Loucy (cell line): ENCODE measurements at regions not wholly inside any gene's neighbourhood (a gene's known extent, or its start where the extent isn't known, plus 50 kb on each side); places are given as distances from the start of the nearest gene placed in this dataset.

Experiments used
- H2AFZ ChIP-seq: fragments of 200-600 bp; sonication (generic); 2 replicates; pipeline ENCODE4 v1.6.0; 2016; ENCODE audit warnings: antibody characterized with exemption, mild to moderate bottlenecking, low read length, moderate library complexity
- H3F3A ChIP-seq: fragments of 200-600 bp; 2 replicates; pipeline ENCODE4 v1.6.0; 2016; ENCODE audit warnings: antibody characterized with exemption, low read depth, mild to moderate bottlenecking
- H3K27me3 ChIP-seq: fragments of 200-600 bp; sonication (generic); 2 replicates; pipeline ENCODE4 v1.6.1; 2014; ENCODE audit warnings: low read length, mild to moderate bottlenecking; ENCODE audit not compliant: insufficient read depth, poor library complexity, severe bottlenecking
- H3K36me3 ChIP-seq: fragments of 200-600 bp; sonication (generic); 2 replicates; pipeline ENCODE4 v1.6.1; 2016; ENCODE audit warnings: low read length; ENCODE audit not compliant: insufficient read depth
- H3K4me1 ChIP-seq: fragments of 200-600 bp; sonication (generic); 2 replicates; pipeline ENCODE4 v1.5.1; 2014; ENCODE audit warnings: low read length, mild to moderate bottlenecking; ENCODE audit not compliant: insufficient read depth, poor library complexity, severe bottlenecking
- H3K4me2 ChIP-seq: fragments of 200-600 bp; sonication (generic); 2 replicates; pipeline ENCODE4 v1.6.0; 2014; ENCODE audit warnings: antibody characterized with exemption, low read length, low read depth, mild to moderate bottlenecking; ENCODE audit not compliant: poor library complexity, severe bottlenecking
- H3K4me3 ChIP-seq: fragments of 200-600 bp; sonication (generic); 2 replicates; pipeline ENCODE4 v1.5.1; 2014; ENCODE audit warnings: low read length, mild to moderate bottlenecking, mixed read lengths; ENCODE audit not compliant: poor library complexity, severe bottlenecking
- H3K79me2 ChIP-seq: fragments of 200-600 bp; sonication (generic); 2 replicates; pipeline ENCODE4 v1.6.1; 2014; ENCODE audit warnings: low read length; ENCODE audit not compliant: insufficient read depth
- H3K9ac ChIP-seq: fragments of 200-600 bp; sonication (generic); 2 replicates; pipeline ENCODE4 v1.6.0; 2014; ENCODE audit warnings: mild to moderate bottlenecking, low read depth, low read length, moderate library complexity; ENCODE audit not compliant: poor library complexity, severe bottlenecking
- H3K9me2 ChIP-seq: fragments of 200-600 bp; sonication (generic); replicated peaks from 2 replicates; pipeline ENCODE4 v1.6.1; 2016; ENCODE audit warnings: low read depth, low read length, mixed read lengths
- H3K9me3 ChIP-seq: fragments of 200-600 bp; sonication (generic); 2 replicates; pipeline ENCODE4 v1.6.1; 2014; ENCODE audit warnings: mild to moderate bottlenecking, antibody characterized with exemption, low read length, low read depth; ENCODE audit not compliant: insufficient read depth
- H4K20me1 ChIP-seq: fragments of 200-600 bp; sonication (generic); 2 replicates; pipeline ENCODE4 v1.6.0; 2014; ENCODE audit warnings: antibody characterized with exemption, low read length, mild to moderate bottlenecking; ENCODE audit not compliant: insufficient read depth, poor library complexity, severe bottlenecking
- CTCF ChIP-seq: fragments of 200-600 bp; sonication (generic); conservative IDR thresholded peaks from 2 replicates; pipeline ENCODE4 v1.5.1; 2014; ENCODE audit warnings: mild to moderate bottlenecking, antibody characterized with exemption, low read length
- EZH2phosphoT487 ChIP-seq: fragments of 200-600 bp; IDR thresholded peaks from 2 replicates; pipeline ENCODE4 v1.6.1; 2018; ENCODE audit warnings: antibody characterized with exemption, mild to moderate bottlenecking, moderate library complexity, borderline replicate concordance

GRCh38 chr1:22224091-22224490 lies 81.2 kb upstream of the WNT4 start:
- no peak overlapping the region for H3K4me3 ChIP-seq
- H3K9me2 ChIP-seq, result no peaks in the 10 kb centered on the region
- H3K36me3 ChIP-seq, result no peaks in the 10 kb centered on the region
- H3K27me3 ChIP-seq, result no peaks in the 10 kb centered on the region
- no peak overlapping the region for H3K4me2 ChIP-seq
- no peaks in the 10 kb centered on the region for H3K79me2 ChIP-seq
- H3K9ac ChIP-seq, result no peak overlapping the region
- no peaks in the 10 kb centered on the region for H3F3A ChIP-seq
- no peaks in the 10 kb centered on the region for H3K9me3 ChIP-seq
- no peaks in the 10 kb centered on the region for H3K4me1 ChIP-seq
- H2AFZ ChIP-seq, result no peak overlapping the region
- TF ChIP-seq EZH2phosphoT487, result no peak
- TF ChIP-seq CTCF, result no peak
- no peaks in the 10 kb centered on the region for H4K20me1 ChIP-seq

- TF ChIP-seq CTCF (no peak), EZH2phosphoT487 (no peak)
- no peak overlapping the region for H3K4me2 ChIP-seq
- H3K9me2 ChIP-seq, result no peaks in the 10 kb centered on the region
- H3K79me2 ChIP-seq, result no peaks in the 10 kb centered on the region
- H3K4me3 ChIP-seq, result no peak overlapping the region
- H4K20me1 ChIP-seq, result no peaks in the 10 kb centered on the region
- H3K4me1 ChIP-seq, result no peaks in the 10 kb centered on the region
- no peak overlapping the region for H2AFZ ChIP-seq
- no peaks in the 10 kb centered on the region for H3K36me3 ChIP-seq
- no peak overlapping the region for H3K9ac ChIP-seq
- H3F3A ChIP-seq, result no peaks in the 10 kb centered on the region
- no peaks in the 10 kb centered on the region for H3K9me3 ChIP-seq
- H3K27me3 ChIP-seq, result no peaks in the 10 kb centered on the region
Observed at GRCh38 chr1:22224631-22225030, 81.7 kb upstream of the WNT4 start.

GRCh38 chr1:22225858-22226589 lies 83.1 kb upstream of the WNT4 start:
- Histone ChIP-seq H3K4me1 (no peaks in the 10 kb centered on the region), H2AFZ (no peak overlapping the region), H3K9me2 (no peaks in the 10 kb centered on the region), H3K36me3 (no peaks in the 10 kb centered on the region), H3K9me3 (no peaks in the 10 kb centered on the region), H4K20me1 (no peaks in the 10 kb centered on the region), H3K79me2 (no peaks in the 10 kb centered on the region), H3K9ac (no peak overlapping the region), H3F3A (no peaks in the 10 kb centered on the region), H3K4me3 (no peak overlapping the region), H3K27me3 (no peaks in the 10 kb centered on the region), H3K4me2 (no peak overlapping the region)
- TF ChIP-seq CTCF (no peak), EZH2phosphoT487 (no peak)
